ENCODE measurements at regions not wholly inside any gene's neighbourhood (a gene's known extent, or its start where the extent isn't known, plus 50 kb on each side); places are given as distances from the start of the nearest gene placed in this dataset.

DNA sequence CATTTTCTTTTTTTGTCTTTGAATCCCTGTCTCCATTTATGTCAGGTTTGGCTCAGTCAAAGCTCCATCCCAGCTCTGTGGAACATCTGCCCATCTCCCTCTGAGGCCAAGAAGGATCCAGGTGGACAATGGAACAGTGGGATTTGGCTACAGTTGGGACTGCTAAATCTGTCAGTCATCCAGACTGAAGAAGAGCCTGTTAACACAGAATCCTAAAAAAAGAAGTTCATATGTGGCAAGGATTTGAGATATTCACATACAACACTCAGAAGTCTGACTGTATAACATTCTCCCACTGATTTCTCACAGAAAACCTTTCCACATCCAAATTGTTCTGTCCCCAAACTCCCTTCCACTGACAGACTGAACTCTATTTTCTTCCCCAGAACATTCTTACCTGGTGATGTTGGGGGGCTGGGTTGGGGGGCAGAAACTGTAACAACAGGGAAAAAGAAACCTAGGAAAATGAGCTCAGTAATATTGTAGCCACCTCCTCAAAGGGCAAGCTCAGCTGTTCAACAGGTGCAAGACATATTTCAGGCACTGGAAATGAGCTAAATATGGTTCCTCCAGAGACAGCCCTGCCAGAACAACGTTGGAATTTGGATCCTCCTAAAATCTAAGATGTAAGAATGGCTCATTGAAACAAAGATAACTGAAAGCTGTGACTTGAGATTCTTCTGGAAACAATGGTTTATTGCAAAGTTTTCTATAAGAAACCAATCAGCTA is 301.5 kb upstream of the CDH5 start:
- DNase-seq (ENCODE audit: low spot score), result no peak

DNA sequence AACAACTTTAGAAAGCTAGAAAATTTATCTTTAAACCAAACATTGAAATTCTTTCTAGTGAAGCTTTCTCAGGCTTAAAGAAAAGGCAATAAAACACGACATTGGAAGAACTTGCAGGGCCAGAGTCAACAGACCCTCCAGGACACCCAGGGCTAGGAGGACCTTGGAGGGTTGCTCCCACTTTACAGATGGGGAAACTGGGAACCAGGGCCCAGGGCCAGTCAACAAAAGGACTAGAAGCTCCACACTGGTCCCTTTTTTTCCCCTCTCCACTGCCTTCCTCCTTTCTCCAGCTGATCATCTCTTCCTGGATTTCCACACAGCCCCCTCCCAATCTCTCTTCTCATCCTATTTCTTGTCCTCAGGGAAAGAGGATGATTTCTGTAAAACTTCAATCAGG is 307.7 kb upstream of the CDH5 start:
- no peak for DNase-seq (ENCODE audit: low spot score)

DNA sequence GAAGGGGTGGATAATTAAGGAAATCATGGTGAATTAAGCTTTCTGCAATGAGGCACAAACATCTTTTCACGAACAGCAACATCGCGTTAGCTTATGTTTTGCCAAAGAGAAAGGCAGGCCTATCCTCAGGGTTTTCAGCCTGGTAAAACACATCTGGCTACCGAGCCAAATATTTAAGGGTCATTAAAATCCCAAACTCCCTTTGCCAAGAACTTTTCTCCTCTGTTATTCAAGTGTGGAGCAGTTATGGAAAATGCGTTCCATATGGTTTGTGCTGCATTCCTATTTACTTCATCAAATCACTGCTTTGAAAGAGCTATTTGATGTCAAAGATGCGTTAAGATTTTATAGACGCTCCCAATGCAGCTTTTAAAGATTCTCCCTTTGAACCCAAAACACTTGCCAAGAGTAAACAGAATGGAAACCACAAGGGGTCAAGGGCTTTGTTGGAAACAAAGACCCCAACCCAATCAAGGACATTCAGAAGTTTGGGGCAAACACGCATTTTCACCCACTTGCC is 308.3 kb upstream of the CDH5 start:
- no peak for DNase-seq (ENCODE audit: low spot score)

DNA sequence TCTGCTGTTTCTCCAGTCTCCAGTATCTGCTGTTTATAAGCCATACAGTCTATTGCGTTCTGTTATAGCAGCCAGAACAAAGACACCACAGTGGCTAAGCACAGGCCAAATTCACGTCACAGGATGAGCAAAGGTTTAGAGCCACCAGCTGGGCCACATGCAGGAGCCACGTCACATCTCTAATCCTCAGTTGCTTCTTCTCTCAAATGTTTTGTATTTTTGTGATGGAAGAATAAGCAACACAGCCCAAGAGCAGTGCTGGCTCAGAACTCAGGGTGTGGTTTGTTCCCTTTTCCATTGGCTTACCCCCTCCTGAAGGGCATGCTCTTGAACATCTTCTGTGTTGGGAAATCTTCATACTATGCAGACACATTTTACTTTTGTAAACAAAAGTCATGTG is 309.4 kb upstream of the CDH5 start:
- DNase-seq (ENCODE audit: low spot score), result no peak

DNA sequence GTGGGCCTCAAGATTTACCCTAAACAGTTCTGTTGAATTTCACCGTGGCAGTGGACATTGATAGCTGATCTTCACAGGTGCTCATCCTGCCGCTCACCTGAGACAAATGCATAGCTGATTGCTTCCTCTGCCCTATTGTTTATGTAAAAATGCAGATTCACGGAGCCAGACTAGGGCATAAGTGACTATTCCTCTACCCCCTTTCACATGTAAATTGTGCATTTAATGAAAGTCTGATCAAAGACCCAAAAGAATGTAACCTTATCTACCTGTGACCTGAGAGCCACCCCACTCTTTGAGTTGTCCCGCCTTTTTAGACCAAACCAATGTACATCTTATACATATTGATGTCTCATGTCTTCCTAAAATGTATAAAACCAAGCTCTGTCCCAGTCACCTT is 312.4 kb upstream of the CDH5 start:
- DNase-seq (ENCODE audit: low spot score), result no peak

DNA sequence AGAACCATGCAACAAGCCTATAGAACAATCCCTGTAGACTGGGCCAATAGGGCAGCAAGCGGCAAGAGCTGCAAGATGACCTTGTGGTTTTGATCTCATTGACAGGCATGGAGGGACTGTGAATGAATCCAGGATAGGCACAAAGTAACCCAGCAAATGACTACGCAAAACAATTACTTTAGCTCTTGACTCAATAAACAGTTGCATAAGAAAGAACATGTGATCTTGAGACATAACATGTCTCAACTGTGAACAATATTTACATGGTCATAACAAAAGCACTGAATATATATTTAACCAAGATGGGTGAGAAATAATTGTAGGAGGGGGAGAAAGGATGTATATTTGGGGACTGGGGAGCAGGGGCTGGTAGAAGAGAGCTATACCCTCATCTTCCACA is 313.7 kb upstream of the CDH5 start:
- no peak for DNase-seq (ENCODE audit: low spot score)

DNA sequence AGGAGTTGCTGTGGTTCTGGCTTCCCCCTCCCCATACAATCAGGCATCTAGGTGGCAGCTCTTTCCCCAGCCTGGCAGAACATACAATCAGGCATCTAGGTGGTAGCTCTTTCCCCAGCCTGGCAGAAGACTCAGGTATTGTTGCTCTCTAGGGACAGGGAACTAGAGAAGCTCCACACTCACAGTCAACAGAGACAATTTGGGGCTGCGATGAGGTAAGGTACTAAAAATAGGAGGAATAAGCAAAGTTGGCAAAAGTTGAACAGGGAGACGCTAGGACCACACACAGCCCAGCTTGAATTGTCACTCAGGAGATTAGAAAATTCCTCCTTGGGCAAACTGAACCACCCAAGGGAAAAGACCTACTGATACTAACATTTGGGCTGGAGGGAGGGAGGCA is 315.5 kb upstream of the CDH5 start:
- no peak for DNase-seq (ENCODE audit: low spot score)

DNA sequence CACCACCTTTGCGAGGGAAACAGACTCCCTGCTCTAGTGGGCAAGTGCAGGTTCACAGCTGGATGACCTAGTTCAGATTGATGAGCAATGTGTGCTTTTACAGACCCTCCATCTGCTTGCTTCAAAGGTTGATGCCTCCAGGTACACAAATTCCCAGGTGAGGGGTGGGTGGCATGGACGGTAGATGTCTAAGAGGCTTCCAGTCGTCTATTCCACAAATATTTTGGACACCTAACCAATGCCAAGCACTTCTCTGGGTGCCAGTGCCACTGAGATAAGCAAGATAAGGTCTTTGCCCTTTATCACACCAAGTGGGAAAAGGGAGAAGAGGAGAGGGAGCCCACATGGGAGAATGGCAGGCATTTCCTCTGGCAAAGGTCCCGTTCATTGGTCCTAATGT is 316.6 kb upstream of the CDH5 start:
- DNase-seq (ENCODE audit: low spot score), result no peak

DNA sequence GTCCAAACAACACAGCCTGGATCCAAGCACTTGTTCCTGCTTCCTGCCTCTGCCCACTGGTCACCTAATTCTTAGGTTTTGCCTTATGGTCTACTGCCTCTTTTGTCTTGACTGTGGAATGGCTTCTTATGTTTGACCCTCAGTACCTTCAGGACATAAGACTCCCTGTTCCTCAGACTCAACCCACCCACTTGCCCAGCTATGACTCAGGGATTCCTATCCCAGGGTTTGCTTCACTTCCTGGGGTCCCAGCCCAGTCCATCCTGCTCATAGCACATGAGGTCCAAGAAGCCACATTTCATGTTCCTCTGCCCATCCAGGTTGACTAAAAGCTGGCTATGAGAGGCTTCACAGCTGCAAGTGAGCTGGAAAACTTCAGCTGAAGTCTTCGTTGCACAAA is 320.9 kb upstream of the CDH5 start:
- DNase-seq (ENCODE audit: low spot score), result no peak

DNA sequence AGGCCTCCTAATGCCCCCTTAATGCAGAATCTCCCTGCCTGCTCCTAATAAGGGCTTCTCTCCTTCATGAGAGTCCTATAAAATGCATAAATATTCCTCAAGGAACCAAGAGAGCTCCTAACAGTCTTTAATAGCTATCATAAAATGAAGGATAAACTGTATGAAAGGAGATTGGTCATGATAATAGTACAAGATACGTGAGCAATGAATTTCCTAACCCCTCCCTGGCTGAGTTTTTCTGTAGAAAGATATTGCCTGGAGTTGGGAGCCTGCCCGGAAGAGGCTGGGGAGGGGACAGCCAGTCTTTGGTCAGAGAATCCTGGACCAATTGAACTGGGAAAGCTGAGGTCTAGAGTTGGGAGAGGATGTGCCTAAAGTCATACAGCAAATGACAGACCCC is 321.9 kb upstream of the CDH5 start:
- DNase-seq (ENCODE audit: low spot score), result peak; percentile 67

DNA sequence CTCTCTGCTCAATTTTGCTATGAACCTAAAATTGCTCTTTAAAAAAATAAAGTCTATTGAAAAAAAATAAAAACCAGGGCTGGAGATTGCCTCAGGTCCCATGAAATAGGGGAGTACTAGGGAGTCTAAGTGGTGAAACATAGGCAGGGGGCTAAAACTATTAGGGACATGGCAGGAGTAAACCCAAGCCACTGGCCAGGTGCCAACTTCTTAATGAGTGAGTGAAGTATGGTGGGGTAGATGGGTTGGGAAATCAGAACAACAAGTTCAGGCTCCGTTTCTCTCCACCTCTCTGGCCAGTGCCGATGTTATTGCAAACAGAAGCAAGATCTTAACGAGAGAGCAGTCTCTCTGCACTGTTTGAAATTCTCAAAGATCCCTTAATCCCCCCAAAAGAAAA is 322.4 kb upstream of the CDH5 start:
- DNase-seq (ENCODE audit: low spot score), result no peak

DNA sequence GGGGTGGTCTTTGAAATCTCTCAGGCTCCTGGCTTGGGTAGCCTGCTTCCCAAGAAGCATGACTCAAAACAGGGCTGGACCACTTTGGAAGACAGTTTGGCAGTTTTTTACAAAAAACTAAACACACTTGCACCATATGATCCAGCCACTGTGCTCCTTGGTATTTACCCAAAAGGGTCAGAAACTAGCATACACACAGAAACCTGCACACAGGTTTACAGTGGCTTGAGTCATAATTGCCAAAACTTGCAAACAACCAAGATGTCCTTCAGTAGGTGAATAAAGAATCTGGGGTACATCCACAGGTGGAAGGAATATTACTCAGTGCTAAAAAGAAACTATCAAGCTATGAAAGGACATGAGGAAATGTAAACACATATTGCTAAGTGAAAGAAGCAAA is 323.2 kb upstream of the CDH5 start:
- DNase-seq (ENCODE audit: low spot score), result no peak

DNA sequence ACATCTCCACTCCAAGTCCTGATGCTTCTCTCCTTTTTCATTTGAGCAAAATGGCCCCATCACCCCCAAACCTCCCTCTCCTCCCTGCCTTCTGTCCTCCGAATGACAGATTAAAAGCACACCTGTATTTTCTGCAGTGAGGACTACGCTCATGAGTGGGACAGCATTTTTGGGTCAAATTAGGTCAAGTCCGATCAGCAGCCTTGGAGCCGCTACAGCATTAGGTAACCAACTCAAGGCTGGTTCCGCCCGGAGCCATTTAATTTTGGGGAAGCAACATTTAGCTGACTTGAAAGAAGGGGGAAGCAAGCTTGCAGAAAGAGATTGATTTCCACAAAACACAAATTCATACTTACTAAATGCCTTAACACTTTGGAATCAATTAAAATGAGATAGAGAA is 324.1 kb upstream of the CDH5 start:
- DNase-seq (ENCODE audit: low spot score), result no peak

DNA sequence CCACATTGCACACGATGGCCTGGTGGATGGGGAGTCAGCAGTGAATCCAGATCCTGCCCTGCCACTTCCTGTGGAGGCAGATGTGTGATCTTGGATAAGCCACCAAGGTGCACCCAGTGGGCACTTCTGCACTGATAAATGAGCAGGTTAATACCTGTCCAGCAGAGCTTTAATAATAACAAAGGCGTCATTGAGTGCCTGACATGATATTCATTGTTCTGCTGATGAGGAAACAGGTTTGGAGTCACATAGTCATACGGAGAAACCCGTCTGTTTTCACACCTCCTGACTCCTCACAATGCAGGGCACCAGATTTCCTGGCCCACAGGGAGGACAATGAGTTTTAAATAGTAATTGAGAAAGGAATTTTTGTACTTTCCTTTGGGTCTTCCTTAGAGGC is 324.6 kb upstream of the CDH5 start:
- DNase-seq (ENCODE audit: low spot score), result no peak

DNA sequence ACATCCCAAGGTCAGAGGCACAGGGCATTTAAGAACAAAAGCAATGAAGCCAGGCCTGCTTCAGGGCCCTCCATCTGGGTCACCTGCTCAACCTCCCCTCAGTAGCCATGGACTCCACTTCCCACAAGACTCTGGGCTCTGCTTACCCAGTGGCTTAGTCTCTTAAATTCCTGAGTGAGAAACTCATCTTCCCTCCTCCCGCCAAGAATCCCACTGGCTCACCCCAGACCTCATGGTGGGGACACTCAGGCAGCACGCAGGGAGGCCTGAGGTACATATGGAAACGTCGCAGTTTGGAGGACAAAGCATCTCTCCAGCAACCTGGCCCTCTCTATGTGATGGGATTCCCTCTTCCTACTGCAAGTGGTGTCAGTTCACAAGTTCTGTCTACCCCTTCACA is 326.7 kb upstream of the CDH5 start:
- no peak for DNase-seq (ENCODE audit: low spot score)

DNA sequence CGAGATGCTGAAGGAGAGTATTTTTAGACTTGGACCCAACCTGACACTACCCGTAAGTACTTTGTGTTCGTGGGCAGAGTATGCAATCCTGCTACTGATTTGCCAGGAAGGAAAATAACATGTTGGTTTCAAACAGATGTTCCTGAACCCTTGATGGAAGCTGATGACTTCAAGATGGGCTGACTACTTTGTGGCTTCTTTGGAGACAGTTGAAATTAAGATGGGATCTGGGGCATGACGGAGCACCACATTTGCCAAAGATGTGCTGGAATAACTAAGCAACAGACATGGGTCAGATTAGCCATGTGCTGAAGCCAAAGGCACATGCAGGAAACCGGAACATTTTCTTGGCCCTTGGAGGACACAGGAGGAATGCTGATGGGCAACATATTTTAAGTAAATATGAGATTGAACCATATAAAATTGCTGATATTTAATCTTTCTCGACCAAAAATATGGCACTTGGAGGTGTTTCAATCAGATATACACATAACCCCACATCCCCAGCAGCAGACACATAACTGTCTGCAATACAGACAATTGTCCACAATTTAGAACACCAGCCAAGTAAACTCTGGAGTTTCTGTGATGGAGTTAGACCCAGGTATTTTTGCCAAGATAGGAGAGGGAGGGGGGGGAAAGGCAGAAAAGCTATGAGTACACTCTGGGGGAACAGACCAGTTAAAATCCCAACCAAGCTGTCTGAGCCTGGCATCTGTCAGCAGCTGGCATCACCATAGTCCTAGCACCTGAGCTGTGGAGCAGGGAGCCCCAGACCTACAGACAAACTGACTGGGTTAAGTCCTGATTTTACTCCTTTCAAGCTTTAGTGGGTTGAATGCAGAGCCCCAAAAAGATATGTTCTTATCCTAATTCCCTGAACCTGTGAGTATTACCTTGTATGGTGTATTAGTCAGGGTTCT is 329.4 kb upstream of the CDH5 start:
- DNase-seq (ENCODE audit: low spot score), result no peak

DNA sequence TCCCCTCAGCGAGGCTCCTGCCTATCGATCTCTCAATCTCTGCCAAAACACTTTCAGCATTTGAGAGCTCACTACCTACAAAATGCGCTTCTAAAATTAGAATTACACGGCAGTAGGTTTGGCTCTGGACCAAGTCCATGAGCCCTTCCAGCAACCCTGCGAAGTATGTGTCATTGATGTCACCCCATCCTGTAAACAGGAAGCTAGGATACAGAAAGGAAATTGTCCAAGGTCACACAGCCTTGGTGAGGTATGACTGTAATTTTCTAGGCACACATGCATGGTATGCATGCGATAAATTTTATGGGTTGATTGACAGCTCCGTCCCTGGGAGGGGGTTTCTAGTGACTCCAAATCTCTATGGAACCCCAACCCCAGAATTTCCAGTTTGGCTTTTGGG is 330.3 kb upstream of the CDH5 start:
- no peak for DNase-seq (ENCODE audit: low spot score)

DNA sequence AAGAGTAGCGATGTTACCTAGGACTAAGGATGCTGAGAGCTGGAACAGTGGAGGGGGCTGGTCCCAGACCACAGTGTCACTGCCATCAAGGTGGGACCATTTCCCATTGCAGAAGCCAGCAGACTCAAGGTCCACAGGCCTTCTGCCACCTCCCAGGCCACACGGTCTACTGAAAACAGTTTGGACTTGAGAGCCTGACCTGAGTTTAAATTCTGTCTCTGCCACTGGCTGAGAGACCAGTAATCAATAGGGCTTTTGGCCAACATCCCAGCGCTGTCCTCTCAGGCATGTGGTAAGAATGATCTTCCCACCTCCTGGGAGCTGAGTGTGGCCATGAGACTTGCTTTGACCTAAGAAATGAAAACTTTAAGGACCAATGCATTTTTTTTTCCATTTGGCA is 331.4 kb upstream of the CDH5 start:
- DNase-seq (ENCODE audit: low spot score), result no peak

DNA sequence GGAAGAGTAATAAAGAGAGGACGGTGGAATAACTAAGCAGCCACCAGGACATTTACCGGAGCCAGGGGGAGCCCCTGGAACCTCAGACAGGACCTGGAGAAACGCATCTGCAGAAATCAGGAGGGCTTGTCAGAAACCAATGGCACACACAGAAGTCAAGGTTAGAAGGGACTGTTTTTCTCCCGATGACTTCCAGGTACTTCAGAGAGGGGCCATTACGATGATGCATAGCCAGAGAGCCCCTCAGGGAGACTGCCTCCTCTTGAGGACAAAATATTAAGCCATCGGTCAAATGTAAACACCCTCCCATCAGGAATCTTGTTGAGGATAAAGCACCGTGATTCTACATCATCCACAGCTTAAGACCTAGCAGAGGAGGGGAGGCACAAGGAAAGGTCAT is 333.6 kb upstream of the CDH5 start:
- DNase-seq (ENCODE audit: low spot score), result no peak

DNA sequence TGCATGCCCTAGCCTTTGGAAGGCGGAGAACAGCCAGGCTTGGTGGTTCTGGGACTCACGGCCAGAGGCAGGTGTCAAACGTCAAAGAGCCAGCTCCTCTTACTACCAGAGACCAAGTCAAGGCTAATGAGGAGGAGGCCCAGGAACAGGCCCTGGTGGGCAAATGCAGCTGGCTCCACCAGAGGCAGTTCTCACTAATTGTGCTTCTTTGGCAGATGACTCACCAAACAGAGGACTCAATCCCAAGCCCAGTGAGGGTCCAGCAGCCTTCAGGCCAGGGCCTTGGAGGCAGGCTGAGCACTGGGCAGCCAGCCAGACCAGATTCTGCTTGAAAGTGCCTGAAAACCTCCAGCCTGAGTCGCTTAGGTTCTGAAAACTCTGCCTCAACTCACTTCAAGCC is 336.5 kb upstream of the CDH5 start:
- peak; percentile 18 for DNase-seq (ENCODE audit: low spot score)

DNA sequence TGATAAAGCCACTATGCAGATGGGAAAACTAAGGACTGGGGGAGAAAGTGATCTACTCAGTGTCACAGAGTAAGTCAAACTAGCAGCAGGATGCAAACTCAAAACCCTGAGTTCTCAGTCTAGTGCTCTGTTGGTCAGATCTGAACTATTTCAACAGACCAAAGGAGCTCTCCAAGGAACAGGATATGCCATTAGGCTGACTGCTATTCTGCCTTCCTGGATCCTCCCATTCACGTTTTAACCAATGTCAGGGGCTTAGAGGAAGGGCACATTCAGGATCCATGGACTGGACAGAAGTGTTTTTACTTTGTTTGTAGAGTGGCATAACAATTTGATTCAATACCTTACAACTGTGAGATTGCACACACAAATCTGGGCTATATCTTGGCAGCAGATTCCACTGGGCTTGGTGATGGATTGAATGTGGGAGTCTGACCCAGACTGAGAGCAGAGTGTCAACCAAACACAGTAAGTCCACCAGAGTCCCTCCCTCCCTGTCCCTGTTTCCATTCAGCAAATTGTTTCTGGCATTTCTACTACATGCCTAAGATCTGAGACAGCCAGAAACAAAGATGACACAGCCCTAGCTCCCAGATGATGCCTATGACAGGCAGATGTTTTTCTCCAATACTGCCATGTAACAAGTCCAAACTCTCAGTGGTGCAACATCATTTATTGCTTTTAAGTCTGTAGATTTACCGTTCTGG is 337.8 kb upstream of the CDH5 start:
- peak; percentile 73 for DNase-seq (ENCODE audit: low spot score)

DNA sequence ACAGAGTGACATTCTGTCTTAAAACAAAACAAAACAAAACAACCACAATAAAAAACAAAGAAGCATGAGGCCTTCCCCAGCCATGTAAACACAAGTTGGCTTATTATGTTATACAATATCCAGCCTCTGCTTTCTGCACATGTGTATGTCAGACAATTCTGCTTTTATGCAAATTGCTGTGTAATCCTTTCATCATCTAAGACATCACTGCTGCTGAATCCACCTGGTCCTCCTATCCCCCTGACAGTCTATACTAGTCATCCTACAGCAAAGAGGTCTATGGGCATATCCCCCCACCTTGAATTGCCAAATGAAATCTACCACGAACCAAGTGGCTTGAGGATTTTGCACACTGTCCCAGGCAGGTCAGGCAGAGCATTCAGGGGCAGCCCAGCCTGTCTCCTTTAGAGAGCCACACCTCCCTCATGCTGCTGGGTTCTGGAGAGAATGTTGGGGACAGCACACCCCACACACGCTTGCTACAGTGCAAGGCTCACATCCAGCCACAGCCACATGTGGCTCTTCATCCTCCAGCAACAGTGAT is 339.6 kb upstream of the CDH5 start:
- no peak for DNase-seq (ENCODE audit: low spot score)

Measured in umbilical cord (tissue), 1 donor.